Stimulated activated CD4-positive, alpha-beta T cell treated with anti-CD3 and anti-CD28 coated beads, Interleukin-2, amount 100 ng/mL, for 24 hours (primary cell): ENCODE measurements at regions not wholly inside any gene's neighbourhood (a gene's known extent, or its start where the extent isn't known, plus 50 kb on each side); places are given as distances from the start of the nearest gene placed in this dataset.

Experiments
- DNase-seq, 2 donors: peaks; one replicate each; pipeline ENCODE4 v3.0.0-alpha.2; 2020

DNA sequence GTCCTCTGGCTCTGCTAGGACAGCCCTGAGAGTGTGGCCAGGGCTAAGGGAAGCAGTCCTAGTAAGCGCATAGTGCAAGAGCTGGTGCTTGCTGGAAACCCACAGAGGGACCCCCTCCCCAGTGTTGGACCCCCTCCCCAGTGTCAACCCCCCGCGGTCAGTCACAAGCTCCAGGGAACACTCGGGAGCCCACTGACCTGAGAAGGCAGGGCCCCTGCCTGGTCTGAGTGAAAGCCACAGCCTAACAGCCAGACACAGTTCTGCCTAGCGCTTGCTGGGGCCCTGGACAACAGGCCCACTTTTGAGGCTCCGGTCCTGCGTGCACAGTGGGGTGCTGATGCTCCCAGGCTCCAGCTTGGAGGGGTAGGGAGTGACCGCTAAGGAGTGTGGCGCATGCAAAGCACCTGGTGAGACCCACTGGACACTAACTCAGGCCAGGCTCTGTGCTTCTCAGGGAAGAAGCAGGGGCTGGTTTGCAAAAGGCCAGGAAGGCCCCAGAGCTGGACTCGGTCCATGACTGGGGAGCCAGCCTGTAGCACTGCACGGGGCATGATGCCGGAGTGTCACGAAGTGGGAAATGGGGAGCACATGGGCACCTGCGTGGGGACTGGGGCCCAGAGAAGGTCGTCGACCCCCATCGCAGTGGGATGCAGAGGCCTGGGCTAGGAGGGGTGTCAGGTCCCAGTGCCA is 175.8 kb upstream of the PPP2R2D start:
- no peak for DNase-seq

- no peak for DNase-seq
Observed at GRCh38 chr10:131725581-131726069, 175.2 kb upstream of the PPP2R2D start.

- no peak for DNase-seq
Observed at GRCh38 chr10:131726076-131726880, 174.5 kb upstream of the PPP2R2D start.

- no peak for DNase-seq
Observed at GRCh38 chr10:131726967-131727366, 173.8 kb upstream of the PPP2R2D start.

- no peak for DNase-seq
Observed at GRCh38 chr10:131727560-131727959, 173.2 kb upstream of the PPP2R2D start.

DNA sequence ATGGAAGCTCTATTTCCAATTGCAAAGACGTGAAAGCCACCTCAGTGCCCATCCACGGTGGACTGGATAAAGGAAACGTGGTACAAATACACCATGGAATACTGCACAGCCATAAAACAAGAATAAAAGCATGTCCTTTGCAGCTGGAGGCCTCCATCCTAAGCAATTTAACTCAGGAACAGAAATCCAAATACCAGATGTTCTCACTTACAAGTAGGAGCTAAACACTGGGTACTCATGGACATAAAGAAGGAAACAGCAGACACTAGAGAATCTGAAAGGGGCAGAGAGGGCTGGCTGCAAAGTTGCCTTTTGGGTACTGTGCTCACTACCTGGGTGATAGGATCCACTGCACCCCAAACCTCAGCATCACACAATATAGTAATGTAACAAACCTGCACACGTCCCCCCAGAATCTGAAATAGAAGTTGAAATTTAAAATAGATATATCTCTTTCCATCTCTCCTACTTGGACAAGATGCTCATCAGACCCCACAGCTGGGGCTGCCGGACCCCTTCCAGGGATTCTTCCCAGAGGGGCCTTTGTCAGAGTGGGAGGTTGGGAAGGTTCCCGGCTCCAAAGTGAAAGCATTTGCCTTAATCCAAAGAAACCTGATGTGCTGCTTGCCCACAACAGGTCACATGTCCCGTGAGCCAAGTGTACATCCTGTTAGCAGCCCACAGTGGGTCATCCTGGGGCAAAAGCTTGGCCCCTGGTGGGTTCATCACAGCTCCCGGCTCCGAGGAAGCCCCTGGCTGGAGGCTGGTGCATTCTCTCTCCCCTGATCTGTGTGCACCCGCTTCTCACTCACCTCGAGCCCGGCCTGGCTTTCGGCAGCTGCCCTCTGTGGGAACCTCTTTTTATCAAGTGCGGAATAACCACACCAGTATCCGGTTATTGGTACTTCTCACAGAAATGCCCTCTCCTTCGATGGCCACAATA is 172.3 kb upstream of the PPP2R2D start:
- no peak for DNase-seq

DNA sequence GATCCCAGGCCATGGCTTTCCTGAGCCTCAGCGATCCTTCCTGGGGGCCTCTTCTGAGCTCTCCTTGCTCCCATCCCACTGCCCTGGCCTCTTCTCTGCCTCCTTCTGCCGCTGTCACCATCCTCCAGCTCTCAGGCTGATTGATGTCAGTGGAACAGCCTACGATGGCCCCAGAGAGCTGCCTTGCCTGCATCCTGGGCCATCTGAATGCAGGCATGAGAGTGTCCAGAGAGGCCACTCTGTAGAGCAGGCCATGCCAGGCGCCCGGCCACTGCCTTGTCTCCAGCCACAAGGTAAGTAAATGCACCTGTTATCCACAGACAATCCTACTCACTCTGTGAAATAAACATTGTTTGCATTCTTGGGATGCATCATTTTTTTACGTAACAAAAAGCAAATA is 171.4 kb upstream of the PPP2R2D start:
- no peak for DNase-seq

DNA sequence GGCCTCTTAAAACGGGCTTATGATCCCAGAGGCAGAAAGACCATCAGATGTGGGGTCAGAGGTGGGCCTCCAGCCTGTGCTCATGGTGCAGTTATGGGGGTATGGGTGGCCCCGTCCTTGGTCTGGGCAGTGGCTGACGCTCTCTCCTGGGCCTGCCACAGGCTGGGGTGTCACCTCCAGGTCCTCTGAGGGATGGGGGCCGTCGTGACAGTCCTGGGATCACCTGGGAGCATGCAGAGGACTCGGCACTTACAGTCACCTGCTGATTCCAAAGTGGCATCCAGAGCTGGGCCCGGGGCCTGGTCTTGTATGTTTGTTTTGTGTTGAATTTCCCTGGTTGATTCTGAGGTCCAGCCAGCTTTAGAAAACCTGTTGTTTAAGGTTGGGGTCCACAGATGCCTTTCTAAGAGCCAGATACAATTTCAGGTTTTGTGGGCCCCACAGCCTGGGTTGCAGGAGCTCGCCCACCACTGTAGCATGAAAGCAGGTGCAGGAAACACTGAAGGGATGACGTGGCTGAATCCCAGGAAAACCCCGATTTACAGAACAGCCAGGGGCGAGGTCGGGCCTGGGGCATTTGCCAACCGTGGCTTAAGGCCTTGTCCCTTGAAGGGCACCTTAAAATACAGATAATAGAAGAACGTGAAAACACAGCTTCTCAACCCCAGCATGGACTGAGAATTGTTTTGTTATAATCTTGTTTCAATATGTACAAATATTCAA is 170.7 kb upstream of the PPP2R2D start:
- DNase-seq: no peak

DNA sequence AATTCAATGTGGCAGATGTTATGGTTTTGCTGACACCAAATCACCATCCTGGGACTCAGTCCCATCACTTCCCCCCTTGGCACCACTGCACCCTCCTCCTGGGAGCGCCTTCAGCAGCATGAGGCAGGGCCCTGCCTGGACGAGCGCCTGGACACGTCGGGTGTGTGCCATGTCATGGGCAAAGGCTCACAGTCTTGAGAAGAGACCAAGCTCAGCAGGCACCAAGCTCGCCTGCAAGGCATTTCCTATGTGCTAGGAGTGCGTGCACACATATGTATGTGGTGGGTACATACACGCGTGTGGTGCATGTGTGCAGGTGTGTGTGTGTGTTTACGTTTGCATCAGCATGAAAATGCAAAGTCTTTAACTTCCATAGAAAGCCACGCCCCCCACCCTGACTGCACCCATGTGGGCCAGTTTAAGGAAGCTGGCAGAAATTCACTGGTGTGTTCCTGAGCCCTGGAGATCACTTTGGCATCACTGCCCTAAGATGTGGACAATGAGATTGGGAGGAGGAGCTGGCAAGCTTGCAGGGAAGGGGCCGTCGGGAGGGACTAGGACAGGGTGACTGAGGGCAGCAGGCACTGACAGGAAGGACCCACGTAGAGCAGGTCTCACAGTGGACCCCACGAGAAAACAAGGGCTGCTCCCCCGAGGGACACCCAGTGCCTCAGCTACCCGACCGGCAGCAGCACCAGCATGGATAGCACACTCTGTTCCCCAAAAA is 169.9 kb upstream of the PPP2R2D start:
- no peak for DNase-seq

- DNase-seq: no peak
Observed at GRCh38 chr10:131731780-131732630, 168.8 kb upstream of the PPP2R2D start.

GRCh38 chr10:131732631-131733127 is 168.1 kb upstream of the PPP2R2D start:
- DNase-seq: no peak

- DNase-seq: no peak
Observed at GRCh38 chr10:131733596-131733995, 167.2 kb upstream of the PPP2R2D start.

DNA sequence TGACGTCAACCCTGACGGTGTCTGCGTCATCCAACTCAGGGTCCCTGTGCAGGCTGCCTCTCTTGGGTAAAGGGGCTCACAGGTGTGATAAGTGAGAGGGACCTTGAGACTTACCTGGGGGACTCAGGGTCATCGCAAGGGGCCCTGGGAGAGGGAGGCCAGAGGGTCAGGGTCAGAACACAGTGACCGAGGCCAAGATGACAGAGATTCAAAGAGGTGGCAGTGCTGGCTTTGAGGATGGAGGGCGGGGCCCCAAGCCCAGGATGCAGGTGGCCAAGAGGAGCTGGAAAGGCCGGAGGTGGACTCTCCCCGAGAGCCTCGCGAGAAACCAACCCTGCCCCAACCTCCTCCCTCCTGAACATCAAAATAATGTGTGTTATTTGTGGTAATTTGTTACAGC is 165.2 kb upstream of the PPP2R2D start:
- DNase-seq: no peak

DNA sequence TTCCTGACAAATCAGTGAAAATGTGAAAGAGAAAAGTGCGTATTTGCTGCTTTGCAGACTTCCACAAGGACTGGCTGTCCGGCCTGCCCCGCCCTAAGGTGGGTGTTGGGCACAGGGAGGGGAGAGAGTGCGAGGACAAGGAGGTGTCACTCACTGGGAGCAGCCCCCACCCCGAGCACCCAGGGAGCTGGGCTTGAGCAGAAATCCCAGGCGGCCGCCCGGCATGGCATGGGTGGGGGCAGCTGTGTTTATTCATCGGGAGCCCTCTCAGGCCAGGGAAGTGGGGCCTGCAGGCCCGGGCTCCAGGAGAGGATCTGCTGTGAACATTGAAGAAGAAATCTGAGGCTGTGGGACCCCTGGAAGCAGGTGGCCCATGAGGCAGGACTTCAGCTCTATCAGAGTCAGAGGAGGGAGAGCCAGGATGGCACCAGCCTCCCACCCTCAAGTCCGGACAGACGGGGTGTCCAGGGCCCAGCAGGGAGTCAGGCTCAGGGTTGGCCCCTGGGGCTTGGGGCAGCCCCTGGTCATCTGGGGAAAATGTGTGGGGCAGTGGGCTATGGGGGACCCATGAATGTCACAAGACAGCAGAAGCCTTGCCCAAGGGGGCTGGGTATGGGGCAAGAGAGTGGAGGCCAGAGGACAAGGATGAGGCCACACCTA is 164.4 kb upstream of the PPP2R2D start:
- no peak for DNase-seq

GRCh38 chr10:131737543-131738395 is 163.0 kb upstream of the PPP2R2D start:
- DNase-seq: no peak

DNA sequence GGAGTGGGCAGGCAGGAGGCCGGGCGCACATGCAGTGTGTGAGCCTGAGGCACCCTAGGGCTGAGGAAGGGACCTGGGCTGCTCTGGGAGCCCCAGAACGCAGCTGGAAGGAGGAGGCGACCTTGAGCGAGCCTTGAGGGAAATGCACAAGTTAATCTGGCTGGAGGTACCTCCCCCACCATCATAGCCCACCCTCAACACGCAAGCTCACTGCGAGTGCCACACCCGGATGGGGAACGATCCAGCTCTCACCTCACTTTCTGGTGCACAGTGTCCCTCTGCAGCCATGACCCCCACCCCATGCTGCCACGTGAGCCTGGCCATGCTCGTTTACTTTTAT is 162.4 kb upstream of the PPP2R2D start:
- no peak for DNase-seq

DNA sequence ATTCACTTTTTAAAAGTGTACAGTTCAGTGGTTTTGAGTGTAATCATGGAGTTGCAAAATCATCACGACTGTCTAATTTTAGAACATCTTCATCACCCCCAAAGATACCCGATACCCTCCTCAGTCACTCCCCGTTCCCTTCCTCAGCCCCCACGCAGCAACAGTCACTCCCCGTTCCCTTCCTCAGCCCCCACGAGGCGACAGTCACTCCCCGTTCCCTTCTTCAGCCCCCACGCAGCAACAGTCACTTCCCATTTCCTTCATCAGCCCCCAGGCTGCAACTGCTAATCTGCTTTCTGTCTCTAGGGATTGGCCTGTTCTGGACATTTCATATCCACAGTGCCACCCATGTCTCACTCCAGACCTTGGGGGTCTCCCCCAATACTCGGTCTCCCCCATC is 161.6 kb upstream of the PPP2R2D start:
- no peak for DNase-seq

DNA sequence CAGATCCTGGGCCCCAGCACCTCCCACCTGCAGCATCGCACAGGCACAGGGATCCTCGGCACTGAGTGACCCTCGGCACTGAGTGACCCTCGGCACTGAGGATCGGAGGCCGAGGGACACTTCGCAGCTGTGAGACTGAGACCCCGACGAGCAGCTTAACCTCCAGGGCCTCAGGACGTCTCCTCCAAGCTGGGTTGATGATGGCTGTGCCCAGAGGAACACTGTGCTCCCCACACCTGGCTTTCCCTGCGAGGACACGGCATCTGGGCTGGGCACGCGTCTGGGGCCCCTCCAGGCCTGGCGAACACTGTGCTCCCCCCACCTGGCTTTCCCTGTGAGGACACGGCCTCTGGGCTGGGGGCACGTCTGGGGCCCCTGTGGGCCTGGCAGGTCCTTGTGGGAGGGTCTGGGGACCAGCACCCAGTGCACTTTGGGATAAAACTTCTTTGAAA is 158.3 kb upstream of the PPP2R2D start:
- no peak for DNase-seq
